AG04450 (cell line): ENCODE measurements at regions not wholly inside any gene's neighbourhood (a gene's known extent, or its start where the extent isn't known, plus 50 kb on each side); places are given as distances from the start of the nearest gene placed in this dataset.
A peak's percentile ranks its signal among the peaks of the same experiment; 100 is the strongest.

Source experiments
- CTCF ChIA-PET: fragments of 300-600, 350-600 bp; formaldehyde crosslinking; extraction: SDS; loops from one replicate; lab custom pipeline; 2022; ENCODE audit warnings: antibody characterized with exemption, inconsistent platforms; lab: Charles Lee
- POLR2A ChIA-PET: fragments of 350-600 bp; formaldehyde crosslinking; extraction: SDS; loops from one replicate; lab custom pipeline; 2021; ENCODE audit warnings: antibody characterized with exemption, inconsistent platforms; lab: Yijun Ruan, JAX
- DNase-seq: peaks from one replicate; pipeline ENCODE4 v3.0.0-alpha.2; 2011; ENCODE audit warnings: low read depth, low spot score
- H3K27ac ChIP-seq: one replicate; pipeline ENCODE4 v1.5.1; 2012; ENCODE audit warnings: low read depth, low read length, control low read depth
- H3K27me3 ChIP-seq: one replicate; pipeline ENCODE4 v1.6.0; 2012; ENCODE audit warnings: low read length; ENCODE audit not compliant: control insufficient read depth, insufficient read depth
- H3K4me3 ChIP-seq: 2 replicates; pipeline ENCODE4 v1.5.1; 2011; ENCODE audit warnings: mild to moderate bottlenecking, low read depth, low read length, control low read depth
- H3K9me3 ChIP-seq: 2 replicates; pipeline ENCODE4 v1.5.1; 2012; ENCODE audit warnings: low read length; ENCODE audit not compliant: control insufficient read depth, insufficient read depth
- CTCF ChIP-seq: IDR thresholded peaks from 2 replicates; pipeline ENCODE4 v1.5.1; 2011; ENCODE audit warnings: low read depth, low read length, control low read depth, inconsistent platforms

GRCh38 chr9:82209797-82210470, 221.4 kb downstream of the SPATA31D1 start:
- no peak for TF ChIP-seq CTCF
- CTCF ChIA-PET, result no interaction called here
- no peak overlapping the region for H3K27ac ChIP-seq

GRCh38 chr9:82212885-82213284, 224.3 kb downstream of the SPATA31D1 start:
- ChIA-PET POLR2A (no interaction called here), CTCF (interaction anchor here (0.7 kb wide), 1 partner anchor 11 kb away, joined by 3 read pairs; no protein-coding TSS in a partner anchor)
- no peak for TF ChIP-seq CTCF

More at GRCh38 chr9:82209797-82210470, 221.4 kb downstream of the SPATA31D1 start:
- Histone ChIP-seq H3K9me3 (no peaks in the 10 kb centered on the region), H3K4me3 (no peak overlapping the region), H3K27me3 (no peaks in the 10 kb centered on the region)
- POLR2A ChIA-PET, result no interaction called here
- no peak for DNase-seq

GRCh38 chr9:82216435-82216834, 227.9 kb downstream of the SPATA31D1 start:
- H3K9me3 ChIP-seq, result no peaks in the 10 kb centered on the region
- CTCF ChIA-PET, result interaction anchor here (0.6 kb wide), 1 partner anchor 369 kb away, joined by 3 read pairs; no protein-coding TSS in a partner anchor
- no peak for TF ChIP-seq CTCF
- DNase-seq, result no peak
- no peaks in the 10 kb centered on the region for H3K27me3 ChIP-seq
- POLR2A ChIA-PET, result no interaction called here
- H3K4me3 ChIP-seq, result no peak overlapping the region
- no peak overlapping the region for H3K27ac ChIP-seq

More at GRCh38 chr9:82212885-82213284, 224.3 kb downstream of the SPATA31D1 start:
- DNase-seq, result no peak
- H3K9me3 ChIP-seq, result no peaks in the 10 kb centered on the region
- H3K27ac ChIP-seq, result no peak overlapping the region
- H3K27me3 ChIP-seq, result no peaks in the 10 kb centered on the region
- no peak overlapping the region for H3K4me3 ChIP-seq

GRCh38 chr9:82223442-82223841, 234.9 kb downstream of the SPATA31D1 start:
- no peaks in the 10 kb centered on the region for H3K9me3 ChIP-seq
- peak; percentile 11 for DNase-seq
- no peak overlapping the region for H3K27ac ChIP-seq
- POLR2A ChIA-PET, result no interaction called here
- H3K4me3 ChIP-seq, result no peak overlapping the region
- no peaks in the 10 kb centered on the region for H3K27me3 ChIP-seq
- TF ChIP-seq CTCF, result no peak
- CTCF ChIA-PET, result no interaction called here

GRCh38 chr9:82231411-82231810, 242.8 kb downstream of the SPATA31D1 start:
- DNase-seq, result no peak
- ChIA-PET POLR2A (no interaction called here), CTCF (no interaction called here)
- Histone ChIP-seq H3K27ac (no peak overlapping the region), H3K4me3 (no peak overlapping the region), H3K9me3 (peaks cover 10% of the 10 kb centered on the region), H3K27me3 (no peaks in the 10 kb centered on the region)
- no peak for TF ChIP-seq CTCF
